Mucosa of descending colon (tissue), 3 donors: ENCODE measurements at regions not wholly inside any gene's neighbourhood (a gene's known extent, or its start where the extent isn't known, plus 50 kb on each side); places are given as distances from the start of the nearest gene placed in this dataset.
"Not testable (repeated sequence)": the region's sequence is repeated elsewhere in the genome, so short reads cannot be mapped to it uniquely, and the experiment has no call there.

ENCODE experiments used
- ATAC-seq: fragments of 200-7000 bp; cut with Tn5 transposase; one replicate; pipeline ENCODE4 v1.9.1; 2020; ENCODE audit warnings: mild to moderate bottlenecking, moderate library complexity
- DNase-seq, 3 donors: peaks; one replicate each; pipeline ENCODE4 v3.0.0-alpha.2; 2020
- H3K36me3 ChIP-seq: fragments of 200-600 bp; one replicate; pipeline ENCODE4 v1.8.0; 2021; ENCODE audit warnings: low read depth, mild to moderate bottlenecking
- H3K4me1 ChIP-seq: fragments of 200-600 bp; one replicate; pipeline ENCODE4 v1.8.0; 2021; ENCODE audit warnings: low read depth, mild to moderate bottlenecking
- H3K4me3 ChIP-seq: fragments of 200-600 bp; one replicate; pipeline ENCODE4 v1.8.0; 2021; ENCODE audit warnings: mild to moderate bottlenecking
- H3K9me3 ChIP-seq: fragments of 200-600 bp; one replicate; pipeline ENCODE4 v1.8.0; 2021; ENCODE audit warnings: mild to moderate bottlenecking
- CTCF ChIP-seq: fragments of 200-600 bp; IDR thresholded peaks from one replicate; pipeline ENCODE4 v1.8.0; 2022; ENCODE audit warnings: antibody characterized with exemption, mild to moderate bottlenecking
- intact Hi-C, 2 donors: fragments of 100-400 bp; cut with DNase I in 1 of 2; cut with micrococcal nuclease in 1 of 2; formaldehyde crosslinking; loops; one replicate each; pipeline versions ENCODE4 v1.11.0 to v1.11.1; 2022; cut with DNase I, micrococcal nuclease
- donor health status: DM: no; HTN: no; CAD: no; lungs with moderate emphysema.
- donor health status: DM: no; HTN: no; CAD: no.
- donor health status: DM: no; HTN: yes; CAD: no.

- ATAC-seq (peak; percentile 65), DNase-seq (peak in 1 of 3 donors; percentile 11)
- H3K36me3 ChIP-seq = no peaks in the 10 kb centered on the region
- H3K9me3 ChIP-seq = no peaks in the 10 kb centered on the region
- TF ChIP-seq CTCF = no peak
- intact Hi-C loops = no loop called here
- H3K4me1 ChIP-seq = no peaks in the 10 kb centered on the region
- H3K4me3 ChIP-seq = no peak overlapping the region
These were observed 266.7 kb upstream of the AMIGO2 start for GRCh38 chr12:47346251-47347019.

GRCh38 chr12:47343684-47344567 is 264.2 kb upstream of the AMIGO2 start:
- Histone ChIP-seq H3K36me3 (no peaks in the 10 kb centered on the region), H3K9me3 (no peaks in the 10 kb centered on the region), H3K4me1 (no peaks in the 10 kb centered on the region), H3K4me3 (no peak overlapping the region)
- TF ChIP-seq CTCF = no peak
- DNase-seq = no peak
- no peak for ATAC-seq
- intact Hi-C loops = no loop called here

- Histone ChIP-seq H3K36me3 (no peaks in the 10 kb centered on the region), H3K4me1 (no peaks in the 10 kb centered on the region), H3K4me3 (no peak overlapping the region), H3K9me3 (no peaks in the 10 kb centered on the region)
- DNase-seq = no peak
- TF ChIP-seq CTCF = no peak
- no peak for ATAC-seq
- intact Hi-C loops = no loop called here
These were observed 260.8 kb upstream of the AMIGO2 start for GRCh38 chr12:47340411-47341015.

GRCh38 chr12:47337581-47337980 is 257.8 kb upstream of the AMIGO2 start:
- Histone ChIP-seq H3K9me3 (no peaks in the 10 kb centered on the region), H3K4me3 (no peak overlapping the region), H3K36me3 (no peaks in the 10 kb centered on the region), H3K4me1 (no peaks in the 10 kb centered on the region)
- ATAC-seq = no peak
- DNase-seq = no peak
- no peak for TF ChIP-seq CTCF
- intact Hi-C loops = no loop called here

GRCh38 chr12:47333271-47333858 is 253.6 kb upstream of the AMIGO2 start:
- ATAC-seq, H3K36me3 ChIP-seq, DNase-seq, H3K4me3 ChIP-seq, intact Hi-C loops, H3K9me3 ChIP-seq, H3K4me1 ChIP-seq: not testable (repeated sequence)
